AG04450 (cell line): ENCODE measurements at regions not wholly inside any gene's neighbourhood (a gene's known extent, or its start where the extent isn't known, plus 50 kb on each side); places are given as distances from the start of the nearest gene placed in this dataset.

Experiments used
- CTCF ChIA-PET: fragments of 300-600, 350-600 bp; formaldehyde crosslinking; extraction: SDS; loops from one replicate; lab custom pipeline; 2022; ENCODE audit warnings: antibody characterized with exemption, inconsistent platforms; lab: Charles Lee
- POLR2A ChIA-PET: fragments of 350-600 bp; formaldehyde crosslinking; extraction: SDS; loops from one replicate; lab custom pipeline; 2021; ENCODE audit warnings: antibody characterized with exemption, inconsistent platforms; lab: Yijun Ruan, JAX
- DNase-seq: peaks from one replicate; pipeline ENCODE4 v3.0.0-alpha.2; 2011; ENCODE audit warnings: low read depth, low spot score
- H3K27ac ChIP-seq: one replicate; pipeline ENCODE4 v1.5.1; 2012; ENCODE audit warnings: low read depth, low read length, control low read depth
- H3K27me3 ChIP-seq: one replicate; pipeline ENCODE4 v1.6.0; 2012; ENCODE audit warnings: low read length; ENCODE audit not compliant: control insufficient read depth, insufficient read depth
- H3K4me3 ChIP-seq: 2 replicates; pipeline ENCODE4 v1.5.1; 2011; ENCODE audit warnings: mild to moderate bottlenecking, low read depth, low read length, control low read depth
- H3K9me3 ChIP-seq: 2 replicates; pipeline ENCODE4 v1.5.1; 2012; ENCODE audit warnings: low read length; ENCODE audit not compliant: control insufficient read depth, insufficient read depth
- CTCF ChIP-seq: IDR thresholded peaks from 2 replicates; pipeline ENCODE4 v1.5.1; 2011; ENCODE audit warnings: low read depth, low read length, control low read depth, inconsistent platforms

DNA sequence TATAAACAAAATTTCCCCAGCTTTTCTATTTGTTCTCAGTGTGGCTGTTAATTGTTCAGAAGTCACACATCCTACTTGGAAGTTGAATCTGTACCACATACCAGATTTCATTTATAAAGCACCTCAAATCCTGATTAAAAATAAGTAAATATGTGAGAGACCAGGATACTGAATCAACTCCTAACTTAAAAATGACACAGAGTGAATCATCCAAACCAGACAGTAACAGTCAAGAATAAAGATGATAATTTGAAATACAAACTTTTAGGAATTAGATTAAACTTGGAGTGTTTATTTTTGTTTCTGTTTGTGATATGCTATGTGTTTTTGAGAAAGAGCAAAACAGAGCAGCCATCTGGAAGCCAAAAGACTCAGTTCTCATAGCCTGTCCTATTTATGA is 633.2 kb upstream of the RORB start:
- Histone ChIP-seq H3K27me3 (no peaks in the 10 kb centered on the region), H3K9me3 (peaks cover 5% of the 10 kb centered on the region; the same call in 1 of the 2 replicates), H3K27ac (no peak overlapping the region), H3K4me3 (no peak overlapping the region)
- CTCF ChIA-PET: no interaction called here
- no peak for TF ChIP-seq CTCF
- POLR2A ChIA-PET: no interaction called here
- no peak for DNase-seq

GRCh38 chr9:73866451-73866850 is 630.7 kb upstream of the RORB start:
- no peak overlapping the region for H3K4me3 ChIP-seq
- H3K27ac ChIP-seq: no peak overlapping the region
- no peak for DNase-seq
- H3K27me3 ChIP-seq: no peaks in the 10 kb centered on the region
- ChIA-PET POLR2A (no interaction called here), CTCF (no interaction called here)
- TF ChIP-seq CTCF: no peak
- H3K9me3 ChIP-seq: peaks cover 2% of the 10 kb centered on the region; the same call in 1 of the 2 replicates

DNA sequence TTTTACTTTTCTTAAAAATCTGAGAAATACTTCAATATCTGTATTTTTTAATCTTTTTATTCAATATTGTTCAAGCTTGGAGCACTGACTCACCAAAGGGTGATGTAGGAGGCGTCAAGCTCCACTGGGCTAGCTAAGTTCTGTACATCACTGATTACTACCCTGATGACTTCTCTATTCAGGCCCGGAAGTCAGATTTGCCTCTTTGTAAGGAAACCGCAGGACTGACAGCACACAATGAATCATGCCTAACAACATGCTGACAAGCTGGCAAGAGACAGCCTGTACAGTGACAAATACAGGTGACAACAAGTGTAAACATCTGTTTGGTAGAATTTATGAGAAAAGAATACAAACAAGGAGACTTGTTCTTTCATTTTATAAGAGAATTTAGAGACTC is 627.9 kb upstream of the RORB start:
- ChIA-PET POLR2A (no interaction called here), CTCF (interaction anchor here (0.5 kb wide), 1 partner anchor 629 kb away, joined by 5 read pairs; no protein-coding TSS in a partner anchor)
- Histone ChIP-seq H3K4me3 (no peak overlapping the region), H3K27me3 (no peaks in the 10 kb centered on the region), H3K9me3 (peaks cover 2% of the 10 kb centered on the region; the same call in 1 of the 2 replicates), H3K27ac (no peak overlapping the region)
- DNase-seq: no peak
- TF ChIP-seq CTCF: no peak

- POLR2A ChIA-PET: no interaction called here
- CTCF ChIA-PET: no interaction called here
- TF ChIP-seq CTCF: no peak
- Histone ChIP-seq H3K4me3 (no peak overlapping the region), H3K27ac (no peak overlapping the region), H3K9me3 (peaks cover 3% of the 10 kb centered on the region), H3K27me3 (no peaks in the 10 kb centered on the region)
- DNase-seq: no peak
Observed at GRCh38 chr9:73871636-73872035, 625.5 kb upstream of the RORB start.

DNA sequence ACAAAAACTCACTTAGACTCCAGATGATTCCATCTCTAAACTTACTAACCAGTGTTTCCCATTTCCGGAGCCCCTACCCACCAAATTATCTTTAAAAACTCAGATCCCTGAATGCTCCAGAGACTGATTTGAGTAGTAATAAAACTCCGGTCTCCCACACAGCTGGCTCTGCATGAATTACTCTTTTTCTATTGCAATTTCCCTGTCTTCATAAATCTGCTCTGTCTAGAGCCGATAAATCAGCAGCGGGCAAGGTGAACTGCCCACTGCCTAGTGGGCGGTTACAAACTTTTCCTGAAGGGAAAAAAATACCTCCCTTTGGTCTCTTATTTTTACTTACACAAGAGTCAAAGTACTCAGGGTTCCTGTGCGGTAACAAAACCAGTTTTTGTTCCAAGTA is 624.4 kb upstream of the RORB start:
- ChIA-PET CTCF (no interaction called here), POLR2A (no interaction called here)
- Histone ChIP-seq H3K27me3 (no peaks in the 10 kb centered on the region), H3K4me3 (no peak overlapping the region), H3K27ac (no peak overlapping the region), H3K9me3 (peaks cover 6% of the 10 kb centered on the region)
- DNase-seq: no peak
- no peak for TF ChIP-seq CTCF
